RPMI7951 (cell line): ENCODE measurements at regions not wholly inside any gene's neighbourhood (a gene's known extent, or its start where the extent isn't known, plus 50 kb on each side); places are given as distances from the start of the nearest gene placed in this dataset.

Experiments used
- DNase-seq: peaks from one replicate; pipeline ENCODE4 v3.0.0-alpha.2; 2012; ENCODE audit warnings: low read depth

DNA sequence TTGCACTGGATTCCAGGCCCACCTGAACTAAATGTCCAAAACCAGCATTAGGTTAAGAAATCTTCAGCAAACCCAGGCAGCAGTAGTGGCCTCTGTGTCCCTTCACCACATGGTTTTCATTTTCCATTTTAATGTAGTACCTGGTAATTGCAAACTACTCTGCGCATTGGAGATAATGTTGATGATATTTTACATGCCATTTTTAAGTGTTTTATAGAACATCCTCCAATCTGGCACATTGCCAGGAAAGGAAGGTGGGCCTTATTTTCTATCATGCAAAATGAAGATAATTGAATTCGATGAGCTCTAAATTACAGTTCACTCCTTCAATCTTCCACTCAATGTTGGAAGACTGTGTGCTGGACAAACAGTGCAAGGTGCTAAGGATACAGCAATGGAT lies 89.5 kb downstream of the ZC3H11B start:
- DNase-seq, result no peak

DNA sequence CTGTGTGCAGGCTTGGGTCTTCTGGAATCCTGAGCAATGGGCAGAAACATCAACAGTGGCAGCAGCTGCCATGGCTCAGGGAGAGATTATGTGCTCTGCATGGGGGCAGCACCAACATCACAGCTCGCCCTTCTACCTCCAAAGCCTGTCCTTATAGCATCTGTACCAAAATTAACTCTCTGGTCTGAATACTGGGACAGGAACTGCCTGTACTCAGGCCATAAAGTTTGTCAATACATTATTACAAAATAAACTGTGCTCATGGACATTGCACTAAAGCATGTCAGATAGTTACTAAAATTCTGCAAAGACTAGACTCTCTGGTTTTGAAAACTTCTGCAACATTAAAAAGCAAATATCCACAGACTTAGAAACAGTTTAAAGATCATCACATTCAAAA lies 91.6 kb downstream of the ZC3H11B start:
- DNase-seq, result no peak

DNA sequence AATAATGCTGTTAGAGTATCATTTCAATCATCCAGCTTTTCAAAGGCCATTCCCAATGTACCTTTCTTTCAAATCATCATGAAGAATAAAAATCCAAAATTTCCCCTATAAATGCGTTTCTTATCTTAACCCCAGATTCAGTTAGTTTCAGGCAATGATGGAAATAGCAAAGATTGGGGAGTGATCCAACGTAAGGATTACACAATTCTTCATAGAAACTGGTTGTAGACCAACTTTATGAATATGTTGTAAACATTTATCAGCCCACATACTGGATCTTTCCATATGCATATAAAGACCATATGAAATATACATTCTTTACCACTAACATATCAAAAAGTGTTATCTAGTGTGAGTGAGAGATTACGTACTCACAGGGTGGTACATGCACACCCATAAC lies 92.7 kb downstream of the ZC3H11B start:
- no peak for DNase-seq

DNA sequence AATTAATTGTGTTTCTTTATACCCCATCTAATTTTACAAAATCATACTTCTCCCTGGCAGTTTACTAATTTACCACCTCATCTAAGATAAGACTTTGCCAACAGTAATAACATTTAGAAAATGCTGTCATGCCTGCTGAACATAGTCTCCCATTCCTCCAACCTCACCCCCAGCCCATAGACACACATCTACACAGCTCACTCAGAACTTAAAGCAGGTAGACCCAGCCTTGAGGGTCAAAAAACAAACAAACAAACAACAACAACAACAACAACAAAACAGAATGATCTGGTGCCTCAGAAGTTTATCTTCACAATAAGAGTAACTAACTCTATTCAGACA lies 94.0 kb downstream of the ZC3H11B start:
- DNase-seq, result no peak

DNA sequence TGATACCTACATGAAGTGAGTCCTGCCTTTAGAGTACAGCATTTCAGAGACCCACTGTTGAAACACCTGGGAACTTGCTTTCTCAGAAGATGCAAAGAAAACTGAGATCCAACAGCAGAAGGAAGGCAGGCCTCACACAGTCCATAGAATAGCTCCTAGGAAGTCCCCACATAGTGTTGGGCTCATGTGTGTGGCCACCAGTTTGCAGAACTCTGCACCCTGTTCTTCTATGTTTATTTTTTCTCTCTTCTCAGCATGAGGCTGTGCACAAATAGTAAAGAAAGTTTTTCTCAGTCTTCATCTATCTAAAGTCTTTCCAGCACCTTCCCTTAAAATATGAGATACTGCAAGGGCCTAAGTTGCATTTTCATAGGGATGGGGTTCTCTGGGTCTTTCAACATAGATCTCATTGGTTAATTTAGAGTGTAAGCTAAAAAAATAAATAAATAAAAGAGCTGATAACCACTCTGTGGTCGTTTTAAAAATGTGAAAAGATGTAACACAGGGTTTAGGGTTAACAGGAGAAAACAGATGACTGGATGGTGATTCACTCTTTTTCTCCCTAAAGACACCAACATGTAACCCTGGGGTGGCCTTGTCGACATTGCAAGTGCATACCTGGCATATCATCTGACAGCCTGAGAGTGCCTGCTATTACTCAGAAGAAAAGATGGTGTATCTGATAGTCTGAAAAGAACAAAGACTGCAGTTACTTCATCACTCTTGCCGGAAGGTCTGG lies 94.6 kb downstream of the ZC3H11B start:
- DNase-seq, result peak; percentile 83

DNA sequence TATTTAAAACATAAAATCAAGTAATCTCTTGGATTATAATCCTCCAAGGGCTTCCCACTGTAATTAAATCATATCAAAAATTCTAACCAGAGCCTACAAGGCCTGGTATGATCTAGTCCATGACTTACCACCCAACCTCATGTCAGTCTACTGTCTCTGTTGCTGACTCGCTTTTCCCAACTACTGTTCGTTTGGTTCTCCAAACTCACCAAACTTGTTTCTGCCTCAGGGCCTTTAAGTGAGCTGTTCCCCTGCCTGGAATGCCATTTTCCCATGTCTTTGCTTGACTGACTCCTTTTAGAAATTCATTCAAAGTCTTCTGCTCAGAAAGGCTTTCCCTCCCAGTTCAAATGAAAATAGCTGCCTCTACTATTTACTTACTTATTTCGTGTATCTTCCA lies 95.9 kb downstream of the ZC3H11B start:
- peak; percentile 53 for DNase-seq

DNA sequence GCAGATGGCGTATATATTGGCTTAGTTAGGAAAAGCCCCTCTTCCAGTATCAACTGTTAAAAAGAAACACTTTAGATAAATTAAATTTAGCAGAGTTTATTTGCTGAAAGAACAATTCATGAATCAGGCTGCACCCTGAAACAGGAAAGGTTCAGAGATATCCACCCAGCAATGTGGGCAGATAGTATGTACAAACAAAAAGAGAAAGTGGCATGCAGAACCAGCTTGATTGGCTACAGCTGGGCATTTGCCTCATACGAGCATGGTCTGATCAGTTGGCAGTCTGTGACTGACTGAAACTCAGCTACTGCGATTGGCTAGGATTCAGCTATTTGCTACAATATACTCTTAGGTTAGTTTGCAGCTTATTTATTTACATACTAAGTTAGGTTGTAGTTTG lies 98.2 kb downstream of the ZC3H11B start:
- no peak for DNase-seq

DNA sequence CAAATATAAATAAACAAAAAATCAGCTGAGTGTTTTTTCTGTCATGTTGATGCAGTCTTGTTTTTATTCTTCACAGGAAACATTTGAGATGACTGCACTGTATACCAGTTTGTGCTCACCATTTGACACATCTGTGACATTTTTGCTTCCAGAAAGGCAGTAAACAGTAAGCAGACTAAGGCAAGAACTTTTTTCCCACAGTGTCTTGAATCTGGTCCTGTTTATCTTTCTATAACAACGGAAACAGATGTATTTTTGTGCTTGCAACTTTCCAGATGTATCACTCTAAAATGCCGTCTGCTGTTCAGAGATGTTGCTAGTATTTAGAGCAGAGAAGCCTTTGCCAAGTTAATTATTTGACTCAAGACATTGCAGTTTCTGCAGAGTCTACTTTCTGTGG lies 105.5 kb downstream of the ZC3H11B start:
- DNase-seq, result peak; percentile 36

DNA sequence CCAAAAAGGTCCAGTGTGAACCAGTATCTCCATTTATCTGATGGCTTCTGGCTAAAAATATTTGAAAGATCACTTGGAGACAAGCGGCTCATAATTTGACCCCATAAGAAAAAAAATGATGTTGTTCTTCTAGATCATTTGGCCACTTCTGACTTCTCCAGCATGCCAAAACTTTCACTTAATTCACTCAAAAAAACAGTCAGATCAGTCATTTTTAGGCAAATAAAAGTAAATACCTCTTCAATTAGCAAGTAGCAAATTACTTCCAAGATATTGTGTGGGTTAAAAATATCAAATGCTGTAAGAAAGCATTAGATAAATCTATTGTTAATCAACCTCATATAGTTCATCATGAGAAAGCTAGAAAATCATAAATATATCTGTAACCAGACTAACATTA lies 106.0 kb downstream of the ZC3H11B start:
- no peak for DNase-seq

DNA sequence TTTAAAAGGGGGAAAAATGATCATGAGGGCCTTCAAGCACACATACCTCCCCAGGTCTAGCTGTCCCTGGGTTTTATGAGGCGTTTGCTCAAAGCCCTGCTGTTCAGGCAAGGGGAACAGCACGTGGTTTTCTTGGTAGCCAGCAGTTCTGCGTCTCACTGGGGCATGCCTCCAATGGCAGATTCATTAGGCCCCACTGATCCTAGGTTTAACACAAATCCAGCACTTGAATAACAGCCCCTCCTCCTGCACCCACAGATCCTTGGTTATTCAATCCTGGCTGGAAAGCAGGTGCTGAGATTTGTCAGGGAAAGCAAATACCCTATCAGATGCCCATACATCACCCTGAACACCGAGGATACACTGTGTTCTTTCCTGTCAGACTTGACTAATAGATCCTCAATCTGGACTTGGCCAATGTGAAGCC lies 106.4 kb downstream of the ZC3H11B start:
- DNase-seq, result no peak

DNA sequence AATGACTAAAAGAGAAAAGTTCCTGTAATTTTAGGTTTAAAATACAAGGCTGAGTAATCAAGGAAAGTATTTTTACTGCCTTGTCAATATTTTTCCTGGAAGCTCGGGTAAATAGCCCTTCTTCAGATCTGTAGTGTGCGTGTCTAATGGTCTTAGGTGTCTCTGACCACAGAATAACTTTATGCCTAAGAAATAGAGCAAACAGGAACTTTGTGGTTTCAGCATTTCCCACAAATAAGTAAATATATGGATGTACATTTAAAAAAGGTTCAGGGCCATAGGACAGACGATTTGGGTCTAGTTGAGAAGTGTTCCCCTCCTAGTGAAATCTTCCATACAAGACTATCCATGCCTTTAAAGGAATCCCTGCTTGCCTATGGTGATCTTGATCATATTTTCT lies 107.0 kb downstream of the ZC3H11B start:
- peak; percentile 65 for DNase-seq

DNA sequence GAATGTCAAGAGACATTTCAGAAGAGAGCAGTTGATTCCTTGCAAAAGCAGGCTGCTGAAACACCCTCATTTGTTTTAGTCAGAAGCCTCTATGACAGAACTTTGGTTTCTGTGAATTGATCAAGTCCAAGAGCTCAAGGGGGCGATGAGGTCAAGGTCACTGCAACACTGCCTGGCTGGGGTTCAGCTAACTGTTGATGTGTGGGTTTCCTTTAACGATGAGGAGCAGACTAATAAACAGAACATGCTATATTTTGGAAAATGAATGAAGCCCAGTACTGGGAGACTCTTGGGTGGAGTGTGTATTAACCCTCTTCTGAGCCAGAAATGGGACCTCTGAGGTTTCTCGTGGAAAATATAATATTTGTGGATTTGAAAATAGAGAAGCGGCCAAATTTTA lies 109.3 kb downstream of the ZC3H11B start:
- no peak for DNase-seq

DNA sequence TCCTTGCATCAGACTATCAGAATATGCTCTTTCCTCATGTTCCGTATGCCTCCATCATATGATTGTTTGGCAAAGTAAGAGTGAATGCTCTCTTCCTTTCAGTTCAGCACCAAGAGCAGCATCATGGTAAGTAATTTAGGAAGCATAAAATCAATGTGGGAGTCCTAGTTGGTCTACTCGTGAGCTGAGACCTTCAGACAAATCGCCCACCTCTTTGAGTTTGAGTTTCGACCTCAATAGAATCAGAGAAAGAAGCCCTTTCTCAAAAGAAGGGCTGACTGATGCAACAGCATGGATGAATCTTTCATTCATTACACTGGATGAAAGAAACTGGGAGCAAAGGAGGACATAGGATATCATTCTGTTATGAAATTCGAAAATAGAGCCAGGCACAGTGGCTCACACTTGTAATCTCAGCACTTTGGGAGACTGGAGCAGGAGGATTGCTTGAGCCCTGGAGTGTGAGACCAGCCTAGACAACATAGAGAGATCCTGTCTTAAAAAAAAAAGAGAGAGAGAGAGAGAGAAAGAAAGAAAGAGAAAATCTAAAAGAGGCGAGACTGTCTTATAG lies 112.5 kb downstream of the ZC3H11B start:
- DNase-seq, result no peak

DNA sequence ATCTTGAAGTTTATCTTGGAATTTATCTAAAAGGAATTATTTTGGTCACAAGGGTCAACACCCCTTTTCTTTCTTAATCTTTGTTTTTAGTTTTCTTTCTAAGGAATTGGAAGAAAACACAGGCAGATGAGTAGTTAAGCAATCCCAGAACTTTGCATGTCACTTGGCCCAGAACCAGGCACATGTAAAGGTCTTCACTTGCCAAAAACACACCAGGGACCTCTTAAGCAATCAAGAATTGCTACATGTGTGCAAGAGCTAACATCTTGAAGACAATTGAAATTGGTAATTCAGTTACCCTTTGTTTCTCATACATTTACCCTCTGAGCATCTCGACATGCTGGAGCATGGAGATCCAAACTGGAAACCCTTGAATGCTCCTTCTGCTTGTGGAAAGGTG lies 114.2 kb downstream of the ZC3H11B start:
- no peak for DNase-seq

DNA sequence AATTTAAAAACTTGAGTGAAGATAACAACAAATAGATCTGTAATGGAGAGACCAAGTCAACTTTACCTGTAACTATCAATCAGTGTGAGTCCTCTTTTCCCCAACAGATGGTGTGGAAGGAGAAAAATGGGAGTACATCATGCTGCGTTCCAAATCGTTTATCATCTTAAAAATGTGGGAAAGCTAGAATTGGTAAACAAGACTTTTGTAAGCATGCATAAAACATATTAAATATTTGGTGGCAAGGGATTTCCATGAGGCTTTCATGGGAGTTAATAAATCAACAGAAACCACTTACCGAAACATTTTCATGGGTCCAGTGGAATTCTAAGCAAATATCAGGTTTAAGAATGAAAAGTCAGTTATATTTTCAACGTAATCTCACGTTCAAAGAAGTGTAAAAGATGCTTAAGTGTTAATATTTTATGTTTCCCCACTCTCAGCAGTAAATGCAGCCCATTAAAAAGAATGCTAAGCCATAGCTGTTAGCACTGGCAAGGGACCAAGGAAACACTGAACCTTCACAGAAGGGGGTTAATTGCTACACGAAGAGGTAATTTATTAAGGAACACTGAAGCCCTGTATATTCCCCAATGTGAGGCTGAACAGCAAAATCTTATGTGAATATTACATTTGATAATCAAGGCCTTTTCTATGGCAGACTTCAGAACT lies 117.0 kb downstream of the ZC3H11B start:
- DNase-seq, result no peak

DNA sequence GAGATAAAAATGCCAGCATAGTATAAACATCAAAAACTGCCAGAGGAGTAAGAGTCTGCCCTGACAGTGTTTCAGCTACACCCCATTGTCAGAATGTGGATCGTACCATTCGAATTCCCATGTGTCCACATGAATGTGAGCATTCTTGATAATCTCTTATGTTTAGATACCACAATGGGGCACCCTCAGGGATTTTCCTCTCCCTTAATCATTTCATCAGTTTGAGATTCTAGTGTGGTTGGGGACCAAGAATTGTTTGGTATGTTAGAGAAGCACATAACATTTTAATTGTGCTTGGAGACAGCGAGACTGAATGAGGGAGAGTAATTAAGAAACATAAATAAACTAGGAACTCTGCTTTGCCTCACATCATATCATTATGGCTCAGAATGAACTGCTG lies 120.2 kb downstream of the ZC3H11B start:
- DNase-seq, result no peak

DNA sequence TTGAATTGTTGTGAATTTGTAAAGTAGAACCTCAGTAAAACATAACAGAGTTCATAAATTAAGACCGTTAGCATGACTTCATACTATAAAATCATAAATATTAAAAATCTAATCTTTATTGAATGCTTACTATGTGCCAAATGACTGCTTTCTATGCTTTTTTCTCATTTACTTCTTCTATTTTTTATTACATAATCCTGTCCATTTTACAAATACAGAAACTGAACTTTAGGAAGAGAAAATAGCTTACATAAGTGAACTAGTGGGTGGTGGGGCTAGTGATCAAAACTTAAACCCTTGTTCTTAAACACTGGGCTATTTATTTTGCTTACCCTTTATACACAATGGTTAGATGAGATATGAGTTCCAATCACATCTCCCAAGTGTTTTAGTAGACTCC lies 122.3 kb downstream of the ZC3H11B start:
- no peak for DNase-seq

DNA sequence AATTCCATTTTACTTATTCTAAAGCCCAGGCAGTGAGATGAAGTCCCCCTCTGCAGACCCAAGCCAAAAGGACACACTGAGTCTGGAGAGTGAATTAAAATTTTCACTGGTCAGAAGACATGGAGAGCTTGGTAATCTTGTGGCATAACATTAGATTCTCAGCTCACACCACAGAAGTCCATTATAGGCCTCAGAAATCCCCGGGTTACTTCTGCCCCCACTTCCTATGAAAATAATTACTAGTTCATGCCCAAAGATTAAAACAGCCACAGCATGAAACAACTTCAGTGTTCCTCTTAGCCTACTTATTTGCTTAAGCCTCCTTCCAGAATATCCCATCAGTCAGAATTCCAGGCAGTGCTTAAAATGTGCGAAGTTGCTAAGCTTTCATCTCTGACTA lies 123.3 kb downstream of the ZC3H11B start:
- DNase-seq, result no peak

DNA sequence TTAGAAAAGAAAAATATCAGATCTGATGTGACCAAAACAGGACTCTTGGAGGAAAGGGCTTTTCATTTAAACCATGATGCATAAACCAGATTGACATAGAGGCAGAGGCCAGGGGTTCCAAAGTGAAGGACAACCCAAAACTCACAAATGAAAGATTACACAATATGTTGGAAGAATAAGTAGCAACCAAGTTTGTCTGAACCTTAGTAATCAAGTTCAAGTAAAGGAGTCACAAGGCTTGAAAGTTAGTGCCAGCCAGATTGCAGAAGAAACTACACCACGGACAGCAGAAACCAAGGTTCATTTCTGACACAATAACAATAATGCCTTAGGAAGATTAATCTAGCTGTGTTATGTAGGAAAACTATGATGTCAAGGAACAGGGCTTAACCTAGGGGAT lies 124.6 kb downstream of the ZC3H11B start:
- DNase-seq, result no peak

DNA sequence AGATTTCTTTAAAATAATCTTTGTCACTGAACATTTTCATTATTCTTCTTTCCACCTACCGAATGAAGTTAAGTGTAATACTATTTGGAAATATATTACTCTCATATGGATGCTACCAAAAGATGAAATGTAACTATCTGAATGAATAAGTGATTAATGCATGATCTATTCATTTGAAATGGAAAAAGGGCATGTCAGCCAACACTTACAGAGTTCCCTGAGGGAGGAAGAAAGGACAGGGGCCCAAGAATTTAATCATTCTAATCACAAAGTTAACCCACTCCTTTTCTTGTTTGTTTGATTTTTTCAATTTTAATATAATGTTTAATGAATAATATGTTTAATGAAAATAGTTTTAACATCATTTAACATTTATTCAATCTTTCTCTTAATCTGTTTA lies 129.4 kb downstream of the ZC3H11B start:
- DNase-seq, result no peak

DNA sequence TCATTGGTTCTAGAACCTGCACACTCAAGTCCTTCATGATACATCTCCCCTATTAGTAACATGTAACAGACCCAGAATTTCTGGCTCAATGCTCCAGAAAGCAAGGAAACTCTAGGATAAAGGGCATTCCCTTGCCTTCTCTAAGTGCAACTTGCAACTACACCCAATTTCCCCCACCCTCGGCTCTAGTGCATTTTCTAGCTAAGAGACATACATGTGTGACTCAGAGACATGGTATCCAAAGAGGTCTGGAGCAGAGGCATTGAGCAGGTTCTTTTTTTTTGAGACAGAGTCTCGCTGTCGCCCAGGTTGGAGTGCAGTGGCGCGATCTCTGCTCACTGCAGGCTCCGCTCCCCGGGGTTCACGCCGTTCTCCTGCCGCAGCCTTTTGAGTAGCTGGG lies 132.9 kb downstream of the ZC3H11B start:
- no peak for DNase-seq

DNA sequence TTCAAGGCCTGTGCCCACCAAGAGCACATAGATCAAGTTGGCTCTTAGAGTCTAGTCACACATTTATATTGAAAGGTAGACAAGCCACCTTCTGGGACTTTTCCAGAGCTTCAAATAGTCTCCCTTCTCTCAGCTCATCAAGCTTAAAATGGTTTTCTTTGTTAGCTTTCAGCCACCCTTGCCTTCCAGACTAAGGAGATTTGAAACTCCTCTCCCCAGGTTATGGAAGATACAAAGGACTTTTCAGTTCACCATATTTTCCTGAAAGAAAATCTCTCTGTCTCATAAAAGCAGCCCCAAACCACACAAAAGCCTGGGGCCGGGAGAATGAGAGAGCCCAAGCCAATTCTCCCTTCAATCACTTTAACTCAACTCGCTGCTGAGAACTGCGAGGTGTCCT lies 134.1 kb downstream of the ZC3H11B start:
- no peak for DNase-seq

DNA sequence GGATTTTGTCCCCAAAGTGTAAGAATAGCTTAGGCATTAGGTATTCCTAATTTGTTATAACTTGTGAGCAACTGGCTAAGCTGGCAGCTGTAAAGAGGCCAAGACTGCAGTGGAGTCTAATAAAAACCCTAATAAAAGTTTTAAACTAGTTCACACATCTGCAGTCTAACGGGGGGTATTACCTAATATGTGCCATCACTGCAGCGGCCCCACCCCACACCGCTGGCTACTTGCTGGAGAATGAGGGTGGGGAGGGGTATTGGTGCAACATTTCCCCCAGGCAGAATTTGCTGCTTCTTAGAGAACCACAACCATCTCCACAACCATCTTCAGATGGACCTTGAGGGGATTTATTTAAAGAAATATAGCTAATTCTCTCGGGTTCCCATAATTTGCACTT lies 135.0 kb downstream of the ZC3H11B start:
- no peak for DNase-seq

DNA sequence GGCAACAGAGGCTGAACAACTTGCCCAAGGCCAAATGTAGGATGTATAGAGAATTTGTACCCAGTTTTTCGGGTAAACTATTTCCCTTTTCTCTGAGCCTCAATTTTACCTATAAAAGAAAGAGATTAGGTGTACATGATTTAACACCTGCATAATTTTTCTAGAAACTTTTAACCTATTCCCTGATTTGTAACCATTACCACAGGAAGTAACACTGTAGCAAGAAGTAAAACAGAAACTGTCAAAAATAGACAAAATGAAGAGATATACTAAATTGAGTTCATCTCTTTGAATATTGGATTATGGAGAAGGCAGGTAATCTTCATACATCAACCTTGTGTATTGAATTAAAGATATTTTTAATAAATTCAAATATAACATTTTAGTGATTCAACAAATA lies 136.2 kb downstream of the ZC3H11B start:
- DNase-seq, result no peak
